Chondrocyte (in vitro differentiated cells): ENCODE measurements at regions not wholly inside any gene's neighbourhood (a gene's known extent, or its start where the extent isn't known, plus 50 kb on each side); places are given as distances from the start of the nearest gene placed in this dataset.

Experiments used
- DNase-seq: peaks from one replicate; pipeline ENCODE4 v3.0.0; 2021; ENCODE audit warnings: mixed read lengths, low spot score
- H3K27ac Mint-ChIP-seq: one replicate; pipeline ENCODE4 v1.8.0; 2021; ENCODE audit warnings: mild to moderate bottlenecking, moderate library complexity, mixed read lengths; ENCODE audit not compliant: unreplicated experiment
- H3K27me3 Mint-ChIP-seq: 2 replicates; pipeline ENCODE4 v1.8.0; 2021; ENCODE audit warnings: low read depth, mixed read lengths
- H3K36me3 Mint-ChIP-seq: 2 replicates; pipeline ENCODE4 v1.8.0; 2021; ENCODE audit warnings: low read depth, mixed read lengths
- H3K4me1 Mint-ChIP-seq: 2 replicates; pipeline ENCODE4 v1.8.0; 2021; ENCODE audit warnings: low read depth, mild to moderate bottlenecking, mixed read lengths
- H3K4me3 Mint-ChIP-seq: one replicate; pipeline ENCODE4 v1.8.0; 2021; ENCODE audit warnings: mild to moderate bottlenecking, moderate library complexity, mixed read lengths; ENCODE audit not compliant: unreplicated experiment
- H3K9me3 Mint-ChIP-seq: 2 replicates; pipeline ENCODE4 v1.8.0; 2021; ENCODE audit warnings: low read depth, mixed read lengths
- TF ChIP-seq, protein P1 (sequence below): fragments of 200-600 bp; sonication (generic); IDR thresholded peaks from 2 replicates; pipeline ENCODE4 v1.5.0; 2021; ENCODE audit warnings: antibody characterized with exemption, mild to moderate bottlenecking, moderate library complexity

DNA sequence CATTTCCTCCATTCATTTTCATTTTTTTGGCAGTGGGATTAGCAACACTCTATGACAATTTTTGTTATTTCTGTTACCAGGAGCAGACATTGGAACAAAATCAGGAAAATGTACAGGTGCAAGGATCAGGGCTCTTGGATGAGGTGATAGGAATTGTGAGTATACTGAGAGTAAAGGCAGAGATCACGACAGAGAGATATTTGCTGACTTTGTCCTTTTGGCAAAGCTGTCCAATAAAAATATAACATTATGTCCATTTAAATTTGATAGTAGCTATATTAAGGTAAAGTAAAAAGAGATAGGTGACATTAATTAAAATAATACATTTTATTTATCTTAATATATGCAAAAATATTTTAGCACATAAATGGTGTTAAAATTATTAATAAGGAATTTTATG is 373.1 kb upstream of the GNPDA2 start:
- TF ChIP-seq, protein P1, sequence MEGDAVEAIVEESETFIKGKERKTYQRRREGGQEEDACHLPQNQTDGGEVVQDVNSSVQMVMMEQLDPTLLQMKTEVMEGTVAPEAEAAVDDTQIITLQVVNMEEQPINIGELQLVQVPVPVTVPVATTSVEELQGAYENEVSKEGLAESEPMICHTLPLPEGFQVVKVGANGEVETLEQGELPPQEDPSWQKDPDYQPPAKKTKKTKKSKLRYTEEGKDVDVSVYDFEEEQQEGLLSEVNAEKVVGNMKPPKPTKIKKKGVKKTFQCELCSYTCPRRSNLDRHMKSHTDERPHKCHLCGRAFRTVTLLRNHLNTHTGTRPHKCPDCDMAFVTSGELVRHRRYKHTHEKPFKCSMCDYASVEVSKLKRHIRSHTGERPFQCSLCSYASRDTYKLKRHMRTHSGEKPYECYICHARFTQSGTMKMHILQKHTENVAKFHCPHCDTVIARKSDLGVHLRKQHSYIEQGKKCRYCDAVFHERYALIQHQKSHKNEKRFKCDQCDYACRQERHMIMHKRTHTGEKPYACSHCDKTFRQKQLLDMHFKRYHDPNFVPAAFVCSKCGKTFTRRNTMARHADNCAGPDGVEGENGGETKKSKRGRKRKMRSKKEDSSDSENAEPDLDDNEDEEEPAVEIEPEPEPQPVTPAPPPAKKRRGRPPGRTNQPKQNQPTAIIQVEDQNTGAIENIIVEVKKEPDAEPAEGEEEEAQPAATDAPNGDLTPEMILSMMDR, result no peak
- Mint-ChIP-seq H3K4me3 (no peak overlapping the region), H3K27ac (no peak overlapping the region), H3K36me3 (no peaks in the 10 kb centered on the region), H3K27me3 (no peaks in the 10 kb centered on the region), H3K9me3 (peaks cover 4% of the 10 kb centered on the region), H3K4me1 (no peaks in the 10 kb centered on the region)
- DNase-seq, result no peak

DNA sequence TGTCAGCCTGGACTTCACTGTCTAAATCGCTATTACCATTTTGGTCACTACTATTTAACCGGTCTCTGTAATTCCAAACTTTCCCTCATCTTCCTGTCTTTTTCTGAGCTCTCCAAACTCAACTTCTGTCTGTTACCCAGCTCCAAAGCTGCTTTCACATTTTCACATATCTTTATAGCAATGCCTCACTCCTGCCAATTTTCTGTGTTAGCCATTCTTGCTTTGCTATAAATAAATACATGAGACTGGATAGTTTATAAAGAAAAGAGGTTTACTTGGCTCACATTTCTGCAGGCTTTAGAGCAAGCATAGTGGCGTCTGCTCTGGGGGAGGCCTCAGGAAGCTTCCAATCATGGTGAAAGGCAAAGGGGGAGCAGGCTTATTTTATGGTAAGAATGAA is 368.3 kb upstream of the GNPDA2 start:
- Mint-ChIP-seq H3K4me3 (no peak overlapping the region), H3K36me3 (no peaks in the 10 kb centered on the region), H3K9me3 (peaks cover 22% of the 10 kb centered on the region), H3K27me3 (no peaks in the 10 kb centered on the region), H3K4me1 (no peaks in the 10 kb centered on the region), H3K27ac (no peak overlapping the region)
- TF ChIP-seq, protein P1, result no peak
- DNase-seq, result no peak

DNA sequence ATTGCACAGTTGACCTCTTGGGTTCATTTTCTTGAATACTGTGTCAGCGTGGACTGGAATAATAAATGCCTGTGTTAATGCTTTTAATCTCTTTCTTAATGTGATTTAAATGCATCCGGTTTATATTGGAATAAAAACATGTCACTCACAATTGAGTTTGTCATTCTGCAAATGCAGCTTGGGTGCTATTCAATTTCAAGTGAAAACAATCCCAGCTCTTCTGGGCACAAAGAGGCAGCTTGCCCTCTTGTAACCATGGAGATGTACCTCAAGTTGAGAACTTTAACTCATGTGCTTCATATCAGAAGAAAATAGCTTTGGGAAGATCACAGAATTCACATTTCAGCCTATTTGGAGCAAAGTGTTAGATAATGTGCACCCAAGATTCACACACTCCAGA is 355.7 kb upstream of the GNPDA2 start:
- Mint-ChIP-seq H3K27me3 (no peaks in the 10 kb centered on the region), H3K9me3 (peaks cover 14% of the 10 kb centered on the region), H3K4me1 (no peaks in the 10 kb centered on the region), H3K36me3 (no peaks in the 10 kb centered on the region), H3K4me3 (no peak overlapping the region), H3K27ac (no peak overlapping the region)
- TF ChIP-seq, protein P1, result no peak
- DNase-seq, result no peak

DNA sequence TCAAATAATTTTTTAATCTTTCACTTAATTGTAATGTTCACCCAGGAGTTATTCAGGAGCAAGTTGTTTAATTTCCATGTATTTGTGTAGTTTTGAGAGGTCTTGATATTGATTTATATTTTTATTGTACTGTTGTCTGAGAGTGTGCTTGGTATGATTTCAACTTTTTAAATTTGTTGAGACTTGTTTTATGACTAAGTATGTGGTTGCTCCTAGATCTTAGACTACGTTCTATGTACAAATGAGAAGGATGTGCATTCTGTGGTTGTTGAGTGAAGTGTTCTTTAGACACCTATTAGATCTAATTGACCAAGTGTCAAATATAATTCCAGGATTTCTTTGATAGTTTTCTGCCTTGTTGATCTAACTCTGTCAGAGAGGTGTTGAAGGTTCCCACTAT is 353.3 kb upstream of the GNPDA2 start:
- no peak for DNase-seq
- Mint-ChIP-seq H3K27ac (no peak overlapping the region), H3K27me3 (no peaks in the 10 kb centered on the region), H3K9me3 (peaks cover 14% of the 10 kb centered on the region), H3K4me3 (no peak overlapping the region), H3K36me3 (no peaks in the 10 kb centered on the region), H3K4me1 (no peaks in the 10 kb centered on the region)
- TF ChIP-seq, protein P1, result no peak

DNA sequence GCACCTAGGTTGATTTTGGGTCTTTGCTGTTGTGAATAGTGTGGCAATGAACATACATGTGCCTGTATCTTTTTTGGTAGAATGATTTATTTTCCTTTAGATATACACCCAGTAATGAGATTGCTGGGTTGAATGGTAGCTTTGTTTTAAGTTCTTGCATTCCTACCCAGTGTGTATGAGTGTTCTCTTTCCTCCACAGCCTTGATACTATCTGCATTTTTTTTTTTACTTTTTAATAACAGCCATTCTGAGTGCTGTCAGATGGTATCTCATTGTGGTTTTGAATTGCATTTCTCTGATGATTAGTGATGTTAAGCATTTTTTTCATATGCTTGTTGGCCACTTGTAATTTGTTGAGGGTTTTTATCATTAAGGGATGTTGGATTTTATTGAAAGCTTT is 351.8 kb upstream of the GNPDA2 start:
- H3K27ac Mint-ChIP-seq, result no peak overlapping the region

More for the DNA sequence above, 351.8 kb upstream of the GNPDA2 start:
- no peaks in the 10 kb centered on the region for H3K4me1 Mint-ChIP-seq
- H3K4me3 Mint-ChIP-seq, result no peak overlapping the region
- H3K27me3 Mint-ChIP-seq, result no peaks in the 10 kb centered on the region
- H3K9me3 Mint-ChIP-seq, result peaks cover 14% of the 10 kb centered on the region
- H3K36me3 Mint-ChIP-seq, result no peaks in the 10 kb centered on the region
- TF ChIP-seq, protein P1, result no peak
- DNase-seq, result no peak
